Naive B cell (primary cell): ENCODE measurements at regions not wholly inside any gene's neighbourhood (a gene's known extent, or its start where the extent isn't known, plus 50 kb on each side); places are given as distances from the start of the nearest gene placed in this dataset.
"Not testable (repeated sequence)": the region's sequence is repeated elsewhere in the genome, so short reads cannot be mapped to it uniquely, and the experiment has no call there.

Experiments used
- ATAC-seq, 2 donors: fragments of 150-1000 bp; cut with Tn5 transposase; 2 replicates each; pipeline ENCODE4 v1.10.0; 2021; ENCODE audit warnings: low read depth in 2 of 2, mild to moderate bottlenecking in 2 of 2, moderate library complexity in 2 of 2
- DNase-seq: peaks from one replicate; pipeline ENCODE4 v3.0.0; 2022
- H3K27ac Mint-ChIP-seq, 6 donors: one replicate each; pipeline ENCODE4 v1.8.0; 2020 to 2022; ENCODE audit warnings: mild to moderate bottlenecking in 6 of 6, mixed read lengths in 6 of 6, moderate library complexity in 5 of 6, inconsistent platforms in 2 of 6
- H3K27me3 Mint-ChIP-seq, 3 donors: one replicate each; pipeline ENCODE4 v1.8.0; 2021 to 2022; ENCODE audit warnings: mixed read lengths in 3 of 3, mild to moderate bottlenecking in 1 of 3
- H3K36me3 Mint-ChIP-seq, 2 donors: one replicate each; pipeline ENCODE4 v1.8.0; 2020 to 2022; ENCODE audit warnings: mixed read lengths in 2 of 2, inconsistent platforms in 1 of 2, mild to moderate bottlenecking in 1 of 2
- H3K4me1 Mint-ChIP-seq, 3 donors: one replicate each; pipeline ENCODE4 v1.8.0; 2020 to 2022; ENCODE audit warnings: mixed read lengths in 3 of 3, inconsistent platforms in 1 of 3, mild to moderate bottlenecking in 1 of 3, moderate library complexity in 1 of 3
- H3K4me3 Mint-ChIP-seq, 8 donors: one replicate each; pipeline ENCODE4 v1.8.0; 2020 to 2022; ENCODE audit warnings: mild to moderate bottlenecking in 8 of 8, mixed read lengths in 8 of 8, moderate library complexity in 8 of 8, inconsistent platforms in 2 of 8
- H3K9me3 Mint-ChIP-seq, 7 donors: one replicate each; pipeline ENCODE4 v1.8.0; 2020 to 2022; ENCODE audit warnings: mixed read lengths in 7 of 7, mild to moderate bottlenecking in 5 of 7, inconsistent platforms in 2 of 7, moderate library complexity in 1 of 7

DNA sequence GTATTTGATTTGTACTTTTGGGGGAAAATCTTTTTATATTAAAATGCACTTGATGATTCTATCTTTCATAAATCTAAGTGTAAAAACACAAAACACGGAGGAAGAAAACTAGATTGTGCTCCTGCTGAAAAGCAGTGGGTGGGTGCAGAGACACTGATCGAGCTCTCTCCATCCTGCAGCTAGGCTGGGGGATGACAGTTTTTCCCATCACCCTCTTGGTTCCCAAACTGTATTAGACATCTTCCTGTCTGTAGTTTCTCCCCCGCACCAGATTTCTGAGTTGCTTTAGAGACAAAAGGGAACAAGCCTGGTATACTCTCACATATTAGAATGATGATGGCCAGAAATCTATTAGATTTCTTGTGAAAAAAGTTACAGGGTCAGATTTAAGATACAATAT lies 99.6 kb downstream of the FAM114A2 start:
- Mint-ChIP-seq H3K9me3 (peaks cover 14 to 92% (median 62%) of the 10 kb centered on the region in 7 donors), H3K36me3 (peaks cover 0 to 30% of the 10 kb centered on the region in 2 donors)

GRCh38 chr5:153938191-153938842 lies 100.4 kb downstream of the FAM114A2 start:
- no peak overlapping the region for H3K27ac Mint-ChIP-seq
- no peak overlapping the region for H3K4me3 Mint-ChIP-seq
- H3K9me3 Mint-ChIP-seq: peaks cover 14 to 93% (median 58%) of the 10 kb centered on the region in 7 donors
- no peak for ATAC-seq
- peaks cover 0 to 4% (median 0%) of the 10 kb centered on the region in 3 donors for H3K27me3 Mint-ChIP-seq
- H3K36me3 Mint-ChIP-seq: peaks cover 0 to 30% of the 10 kb centered on the region in 2 donors
- no peak for DNase-seq
- H3K4me1 Mint-ChIP-seq: no peaks in the 10 kb centered on the region

More for the DNA sequence above, 99.6 kb downstream of the FAM114A2 start:
- H3K27ac Mint-ChIP-seq: no peak overlapping the region
- peaks cover 0 to 6% (median 4%) of the 10 kb centered on the region in 3 donors for H3K27me3 Mint-ChIP-seq
- ATAC-seq (no peak), DNase-seq (no peak)
- no peaks in the 10 kb centered on the region for H3K4me1 Mint-ChIP-seq
- H3K4me3 Mint-ChIP-seq: peak overlapping the region in 1 of 8 donors; percentile 39

DNA sequence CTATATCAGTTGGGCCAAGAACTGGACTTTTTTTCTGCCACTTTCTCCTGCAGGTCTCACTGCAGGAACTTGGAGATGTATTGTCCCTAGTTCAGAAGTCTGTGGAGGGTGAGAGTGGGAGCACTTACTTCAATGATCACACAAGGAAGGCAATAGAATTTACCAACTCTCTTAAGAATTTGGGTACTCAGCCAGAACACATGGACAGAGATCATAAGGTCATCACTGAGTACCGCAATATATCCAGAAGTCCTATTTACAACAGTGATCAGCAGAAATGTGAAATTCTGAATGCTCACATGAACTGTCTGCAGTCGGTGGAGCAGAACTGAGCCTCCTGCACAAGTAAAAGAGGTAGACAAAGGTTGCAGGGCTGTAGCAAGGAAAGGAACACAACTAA lies 101.0 kb downstream of the FAM114A2 start:
- Mint-ChIP-seq H3K9me3 (peaks cover 14 to 92% (median 59%) of the 10 kb centered on the region in 7 donors), H3K36me3 (peaks cover 0 to 30% of the 10 kb centered on the region in 2 donors), H3K4me1 (no peaks in the 10 kb centered on the region), H3K4me3 (no peak overlapping the region), H3K27ac (no peak overlapping the region), H3K27me3 (peaks cover 0 to 4% (median 0%) of the 10 kb centered on the region in 3 donors)
- DNase-seq: no peak
- no peak for ATAC-seq

- H3K4me3 Mint-ChIP-seq, ATAC-seq, H3K27me3 Mint-ChIP-seq, DNase-seq, H3K4me1 Mint-ChIP-seq: not testable (repeated sequence)
- Mint-ChIP-seq H3K9me3 (peaks cover 6 to 76% (median 36%) of the 10 kb centered on the region in 7 donors), H3K27ac (peak overlapping the region in 2 of 6 donors; percentile 27 to 35), H3K36me3 (peaks cover 0 to 14% of the 10 kb centered on the region in 2 donors)
These were observed 103.6 kb downstream of the FAM114A2 start for GRCh38 chr5:153935151-153935550.

DNA sequence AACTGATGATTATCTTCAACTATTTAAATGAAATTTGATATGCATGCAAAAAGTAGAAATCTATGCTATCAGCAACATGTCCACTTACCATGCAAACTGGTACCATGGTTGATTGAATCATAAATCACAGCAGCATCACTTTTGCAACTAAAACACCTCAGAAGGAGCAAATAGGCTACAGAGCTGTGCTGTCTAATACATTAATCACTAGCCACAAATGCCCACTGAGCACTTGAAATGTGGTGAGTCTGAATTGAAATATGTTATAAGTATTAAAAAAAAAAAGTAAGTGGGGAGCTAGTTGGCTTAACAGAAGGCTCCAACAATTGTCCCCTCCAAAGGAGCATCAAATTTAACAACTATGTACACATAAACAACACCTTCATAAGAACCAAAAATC lies 112.5 kb downstream of the FAM114A2 start:
- Mint-ChIP-seq H3K4me3 (no peak overlapping the region), H3K4me1 (no peaks in the 10 kb centered on the region), H3K9me3 (peaks cover 0 to 7% (median 4%) of the 10 kb centered on the region in 7 donors), H3K27me3 (peaks cover 0 to 18% (median 13%) of the 10 kb centered on the region in 3 donors), H3K27ac (no peak overlapping the region), H3K36me3 (no peaks in the 10 kb centered on the region)
- ATAC-seq (no peak), DNase-seq (no peak)

GRCh38 chr5:153919161-153919560 lies 119.5 kb downstream of the FAM114A2 start:
- ATAC-seq (no peak), DNase-seq (no peak)
- peaks cover 2 to 20% (median 6%) of the 10 kb centered on the region in 7 donors for H3K9me3 Mint-ChIP-seq
- H3K4me3 Mint-ChIP-seq: peak overlapping the region in 1 of 8 donors; percentile 9
- no peaks in the 10 kb centered on the region for H3K4me1 Mint-ChIP-seq
- H3K36me3 Mint-ChIP-seq: peaks cover 0 to 5% of the 10 kb centered on the region in 2 donors
- no peak overlapping the region for H3K27ac Mint-ChIP-seq
- H3K27me3 Mint-ChIP-seq: peaks cover 0 to 26% (median 15%) of the 10 kb centered on the region in 3 donors

GRCh38 chr5:153907170-153907775 lies 131.4 kb downstream of the FAM114A2 start:
- H3K4me3 Mint-ChIP-seq: no peak overlapping the region
- ATAC-seq (no peak), DNase-seq (no peak)
- H3K9me3 Mint-ChIP-seq: peaks cover 0 to 6% (median 4%) of the 10 kb centered on the region in 7 donors
- no peak overlapping the region for H3K27ac Mint-ChIP-seq
- H3K4me1 Mint-ChIP-seq: no peaks in the 10 kb centered on the region
- peaks cover 0 to 4% (median 0%) of the 10 kb centered on the region in 3 donors for H3K27me3 Mint-ChIP-seq
- no peaks in the 10 kb centered on the region for H3K36me3 Mint-ChIP-seq

GRCh38 chr5:153905219-153905618 lies 133.5 kb downstream of the FAM114A2 start:
- H3K4me1 Mint-ChIP-seq: no peaks in the 10 kb centered on the region
- no peak for ATAC-seq
- H3K9me3 Mint-ChIP-seq: peaks cover 0 to 4% (median 0%) of the 10 kb centered on the region in 7 donors
- H3K27ac Mint-ChIP-seq: no peak overlapping the region
- no peaks in the 10 kb centered on the region for H3K36me3 Mint-ChIP-seq
- H3K4me3 Mint-ChIP-seq: no peak overlapping the region
- DNase-seq: no peak
- H3K27me3 Mint-ChIP-seq: no peaks in the 10 kb centered on the region

DNA sequence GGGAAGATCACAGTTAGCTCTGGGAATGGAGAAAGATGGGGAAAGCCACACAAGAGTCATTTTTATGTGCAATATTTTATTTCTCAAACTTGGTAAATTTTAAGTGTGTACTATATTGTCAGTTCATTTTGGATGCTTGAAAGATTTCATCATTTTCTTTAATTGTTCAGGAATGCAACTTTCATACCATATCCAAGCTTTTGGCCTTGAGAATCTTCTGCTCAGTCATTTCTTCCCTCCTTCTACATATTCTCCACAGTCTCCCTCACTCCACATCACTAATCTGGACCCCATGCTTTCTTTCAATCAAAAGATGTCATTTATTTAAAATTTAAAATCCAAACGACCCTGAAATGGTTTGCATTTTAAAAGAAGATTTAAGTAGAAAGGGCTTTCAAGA lies 135.4 kb downstream of the FAM114A2 start:
- no peaks in the 10 kb centered on the region for H3K36me3 Mint-ChIP-seq
- peaks cover 0 to 4% (median 0%) of the 10 kb centered on the region in 7 donors for H3K9me3 Mint-ChIP-seq
- DNase-seq: no peak
- no peak for ATAC-seq
- H3K4me3 Mint-ChIP-seq: no peak overlapping the region
- no peaks in the 10 kb centered on the region for H3K4me1 Mint-ChIP-seq
- no peak overlapping the region for H3K27ac Mint-ChIP-seq
- H3K27me3 Mint-ChIP-seq: peaks cover 0 to 3% (median 2%) of the 10 kb centered on the region in 3 donors

DNA sequence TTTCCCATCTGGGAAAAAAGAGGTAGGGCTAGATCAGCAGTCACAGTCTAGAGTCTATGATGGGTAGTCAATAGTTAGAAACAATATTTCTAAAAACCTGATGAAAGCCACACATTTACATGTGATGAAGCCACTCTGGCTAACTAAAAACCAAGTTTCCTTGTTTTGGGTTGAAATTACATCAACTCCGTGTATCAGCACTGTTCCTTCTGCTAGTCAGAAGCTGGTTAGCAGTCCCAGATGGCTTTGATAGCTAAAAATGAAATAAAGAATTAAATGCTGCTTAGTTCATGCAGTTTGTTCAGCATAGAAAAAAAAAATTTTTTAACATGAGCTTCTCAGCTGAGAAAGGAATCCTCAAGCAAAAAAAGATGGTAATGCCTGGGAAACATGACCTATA lies 136.7 kb downstream of the FAM114A2 start:
- no peaks in the 10 kb centered on the region for H3K36me3 Mint-ChIP-seq

DNA sequence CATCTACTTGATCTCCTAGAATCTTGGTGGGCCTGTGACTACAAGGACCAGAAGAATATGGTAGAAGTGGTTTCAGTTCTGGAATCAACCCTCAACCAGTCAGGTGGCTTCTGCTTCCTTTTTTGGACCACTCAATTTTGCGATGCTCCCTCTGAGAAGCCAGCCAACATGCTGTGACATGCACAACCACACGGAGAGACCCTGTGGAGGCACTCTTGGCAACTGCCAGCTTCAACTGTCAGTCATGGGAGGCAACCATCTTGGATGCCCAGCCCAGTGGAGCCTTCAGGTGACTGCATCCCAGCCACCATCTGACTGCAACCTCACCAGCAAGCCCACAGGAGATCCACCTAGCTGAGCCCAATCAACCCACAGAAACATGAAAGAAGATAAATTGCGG lies 137.3 kb downstream of the FAM114A2 start:
- Mint-ChIP-seq H3K27me3 (peaks cover 0 to 12% (median 9%) of the 10 kb centered on the region in 3 donors), H3K9me3 (peaks cover 0 to 5% (median 0%) of the 10 kb centered on the region in 7 donors), H3K4me1 (no peaks in the 10 kb centered on the region), H3K4me3 (no peak overlapping the region), H3K27ac (no peak overlapping the region), H3K36me3 (no peaks in the 10 kb centered on the region)
- DNase-seq: no peak
- ATAC-seq: no peak

More for the DNA sequence above, 136.7 kb downstream of the FAM114A2 start:
- no peak overlapping the region for H3K27ac Mint-ChIP-seq
- ATAC-seq: no peak
- no peak overlapping the region for H3K4me3 Mint-ChIP-seq
- H3K9me3 Mint-ChIP-seq: peaks cover 0 to 5% (median 0%) of the 10 kb centered on the region in 7 donors
- H3K27me3 Mint-ChIP-seq: peaks cover 0 to 12% (median 9%) of the 10 kb centered on the region in 3 donors
- no peaks in the 10 kb centered on the region for H3K4me1 Mint-ChIP-seq
- DNase-seq: no peak

GRCh38 chr5:153900703-153901395 lies 137.9 kb downstream of the FAM114A2 start:
- no peak for ATAC-seq
- Mint-ChIP-seq H3K4me3 (no peak overlapping the region), H3K27ac (no peak overlapping the region), H3K36me3 (no peaks in the 10 kb centered on the region), H3K4me1 (no peaks in the 10 kb centered on the region), H3K9me3 (peaks cover 0 to 5% (median 0%) of the 10 kb centered on the region in 7 donors), H3K27me3 (peaks cover 0 to 12% (median 9%) of the 10 kb centered on the region in 3 donors)
- DNase-seq: no peak

- H3K36me3 Mint-ChIP-seq: no peaks in the 10 kb centered on the region
- no peak overlapping the region for H3K4me3 Mint-ChIP-seq
- H3K27ac Mint-ChIP-seq: no peak overlapping the region
- no peaks in the 10 kb centered on the region for H3K4me1 Mint-ChIP-seq
- H3K27me3 Mint-ChIP-seq: peaks cover 0 to 17% (median 9%) of the 10 kb centered on the region in 3 donors
- no peak for DNase-seq
- peaks cover 0 to 5% (median 0%) of the 10 kb centered on the region in 7 donors for H3K9me3 Mint-ChIP-seq
- no peak for ATAC-seq
These were observed 139.0 kb downstream of the FAM114A2 start for GRCh38 chr5:153899746-153900145.
